CD4-positive, alpha-beta T cell (primary cell): ENCODE measurements at regions not wholly inside any gene's neighbourhood (a gene's known extent, or its start where the extent isn't known, plus 50 kb on each side); places are given as distances from the start of the nearest gene placed in this dataset.

Experiments used
- ATAC-seq: fragments of 200-7000 bp; cut with Tn5 transposase; one replicate; pipeline ENCODE4 v1.10.0; 2022; ENCODE audit warnings: mild to moderate bottlenecking; ENCODE audit not compliant: poor library complexity
- CTCF ChIA-PET: fragments of 350-600 bp; sonication (Branson Sonifier 250); formaldehyde crosslinking; loops from one replicate; lab custom pipeline; 2021; ENCODE audit warnings: antibody characterized with exemption, inconsistent platforms; lab: Charles Lee
- POLR2A ChIA-PET: fragments of 350-600 bp; sonication (Branson Sonifier 250); formaldehyde crosslinking; loops from one replicate; lab custom pipeline; 2021; ENCODE audit warnings: antibody characterized with exemption, inconsistent platforms; lab: Charles Lee
- DNase-seq, 14 experiments: peaks; one replicate each; pipeline ENCODE4 v3.0.0-alpha.2; 2013 to 2020; ENCODE audit warnings: mixed read lengths in 2 of 14
- H3K27ac ChIP-seq, 2 donors: one replicate each; pipeline versions ENCODE4 v1.5.1 to v1.7.0; 2013; ENCODE audit warnings: low read length in 2 of 2, low read depth in 1 of 2, mild to moderate bottlenecking in 1 of 2
- H3K27me3 ChIP-seq, 2 experiments: 1 replicate in 1 of 2; 2 replicates in 1 of 2; pipeline versions ENCODE4 v1.6.1 to v1.7.0; 2013; ENCODE audit warnings: low read length in 2 of 2, control low read depth in 1 of 2, mild to moderate bottlenecking in 1 of 2, moderate library complexity in 1 of 2; ENCODE audit not compliant: insufficient read depth in 2 of 2, control insufficient read depth in 1 of 2
- H3K36me3 ChIP-seq: one replicate; pipeline ENCODE4 v1.6.1; 2013; ENCODE audit warnings: low read length, control low read depth; ENCODE audit not compliant: insufficient read depth
- H3K4me1 ChIP-seq: one replicate; pipeline ENCODE4 v1.6.1; 2013; ENCODE audit warnings: low read length, control low read depth; ENCODE audit not compliant: insufficient read depth
- H3K4me3 ChIP-seq: one replicate; pipeline ENCODE4 v1.5.1; 2013; ENCODE audit warnings: mild to moderate bottlenecking, low read length, moderate library complexity
- H3K9me3 ChIP-seq, 2 experiments: 1 replicate in 1 of 2; 2 replicates in 1 of 2; pipeline versions ENCODE4 v1.6.1 to v1.7.0; 2013; ENCODE audit warnings: low read length in 2 of 2, mild to moderate bottlenecking in 2 of 2, control low read depth in 1 of 2, moderate library complexity in 1 of 2; ENCODE audit not compliant: control insufficient read depth in 1 of 2, insufficient read depth in 1 of 2
- H3K27ac Mint-ChIP-seq: one replicate; pipeline ENCODE4 v1.8.0; 2020; ENCODE audit warnings: mixed read lengths
- H3K27me3 Mint-ChIP-seq: one replicate; pipeline ENCODE4 v1.8.0; 2021; ENCODE audit warnings: mixed read lengths
- H3K36me3 Mint-ChIP-seq: one replicate; pipeline ENCODE4 v1.8.0; 2021; ENCODE audit warnings: low read depth, mixed read lengths
- H3K4me1 Mint-ChIP-seq: one replicate; pipeline ENCODE4 v1.8.0; 2021; ENCODE audit warnings: low read depth, mixed read lengths
- H3K4me3 Mint-ChIP-seq: one replicate; pipeline ENCODE4 v1.8.0; 2020; ENCODE audit warnings: mild to moderate bottlenecking, mixed read lengths
- H3K9me3 Mint-ChIP-seq: one replicate; pipeline ENCODE4 v1.8.0; 2020; ENCODE audit warnings: mixed read lengths
- intact Hi-C, 2 experiments: fragments of 100-400 bp; cut with DNase I in 1 of 2; cut with micrococcal nuclease in 1 of 2; formaldehyde crosslinking; loops; one replicate each; pipeline versions ENCODE4 v1.15.1 to v1.9.0; 2023 to 2025; cut with DNase I, micrococcal nuclease
- TF ChIP-seq, protein P1 (sequence below): fragments of 200-600 bp; IDR thresholded peaks from one replicate; pipeline ENCODE4 v1.8.0; 2022; ENCODE audit warnings: antibody characterized with exemption, mild to moderate bottlenecking

DNA sequence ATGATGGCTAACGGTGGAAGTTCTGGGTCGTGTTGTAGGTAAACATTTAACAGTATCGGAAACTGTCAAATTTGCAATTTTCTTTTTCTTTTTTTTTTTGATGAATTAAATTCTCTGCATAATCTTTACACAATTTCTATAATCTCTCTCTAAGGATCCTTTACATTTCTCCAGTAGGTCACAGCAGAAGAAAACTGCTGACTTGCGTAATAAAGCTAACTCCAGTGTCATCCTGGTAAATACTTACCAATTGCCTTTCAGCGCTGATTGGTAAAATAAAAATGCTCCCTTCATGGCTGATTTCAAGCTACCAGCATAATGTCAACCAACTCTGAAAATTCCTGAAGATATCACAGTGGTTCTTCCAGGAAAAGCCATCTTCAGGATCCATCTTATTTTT is 510.5 kb upstream of the ATXN8OS start:
- Mint-ChIP-seq H3K9me3 (peaks cover 9% of the 10 kb centered on the region), H3K4me1 (no peaks in the 10 kb centered on the region), H3K4me3 (no peak overlapping the region), H3K36me3 (no peaks in the 10 kb centered on the region), H3K27me3 (no peaks in the 10 kb centered on the region), H3K27ac (no peak overlapping the region)
- no peaks in the 10 kb centered on the region for H3K9me3 ChIP-seq
- H3K4me1 ChIP-seq, result no peaks in the 10 kb centered on the region
- intact Hi-C loops, result no loop called here
- DNase-seq (no peak), ATAC-seq (no peak)
- H3K27ac ChIP-seq, result no peak overlapping the region
- TF ChIP-seq, protein P1, sequence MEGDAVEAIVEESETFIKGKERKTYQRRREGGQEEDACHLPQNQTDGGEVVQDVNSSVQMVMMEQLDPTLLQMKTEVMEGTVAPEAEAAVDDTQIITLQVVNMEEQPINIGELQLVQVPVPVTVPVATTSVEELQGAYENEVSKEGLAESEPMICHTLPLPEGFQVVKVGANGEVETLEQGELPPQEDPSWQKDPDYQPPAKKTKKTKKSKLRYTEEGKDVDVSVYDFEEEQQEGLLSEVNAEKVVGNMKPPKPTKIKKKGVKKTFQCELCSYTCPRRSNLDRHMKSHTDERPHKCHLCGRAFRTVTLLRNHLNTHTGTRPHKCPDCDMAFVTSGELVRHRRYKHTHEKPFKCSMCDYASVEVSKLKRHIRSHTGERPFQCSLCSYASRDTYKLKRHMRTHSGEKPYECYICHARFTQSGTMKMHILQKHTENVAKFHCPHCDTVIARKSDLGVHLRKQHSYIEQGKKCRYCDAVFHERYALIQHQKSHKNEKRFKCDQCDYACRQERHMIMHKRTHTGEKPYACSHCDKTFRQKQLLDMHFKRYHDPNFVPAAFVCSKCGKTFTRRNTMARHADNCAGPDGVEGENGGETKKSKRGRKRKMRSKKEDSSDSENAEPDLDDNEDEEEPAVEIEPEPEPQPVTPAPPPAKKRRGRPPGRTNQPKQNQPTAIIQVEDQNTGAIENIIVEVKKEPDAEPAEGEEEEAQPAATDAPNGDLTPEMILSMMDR, result no peak
- no peaks in the 10 kb centered on the region for H3K36me3 ChIP-seq
- POLR2A ChIA-PET, result no interaction called here
- H3K27me3 ChIP-seq, result no peaks in the 10 kb centered on the region
- CTCF ChIA-PET, result no interaction called here
- no peak overlapping the region for H3K4me3 ChIP-seq

DNA sequence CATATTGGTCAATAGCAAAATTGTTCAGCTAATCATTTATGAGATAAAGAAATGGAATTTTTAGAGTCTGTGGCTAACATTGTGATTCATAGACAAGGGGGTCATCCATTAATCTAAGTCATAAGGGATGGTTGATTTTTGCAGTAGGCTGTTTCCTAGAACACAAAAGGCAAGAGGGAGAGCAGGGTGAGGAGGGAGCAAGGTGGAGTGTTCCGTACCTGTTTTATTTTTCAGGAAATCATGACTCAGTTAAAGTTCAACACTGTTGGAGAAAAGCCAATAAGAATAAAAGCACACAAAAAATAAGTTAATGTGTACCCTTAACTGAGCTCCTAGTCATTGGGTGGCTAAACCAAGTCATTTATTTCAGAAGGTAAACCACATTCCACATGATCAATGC is 512.4 kb upstream of the ATXN8OS start:
- no peaks in the 10 kb centered on the region for H3K36me3 Mint-ChIP-seq
- ChIA-PET POLR2A (no interaction called here), CTCF (no interaction called here)
- no peaks in the 10 kb centered on the region for H3K4me1 Mint-ChIP-seq
- ATAC-seq (no peak), DNase-seq (no peak)
- H3K27me3 ChIP-seq, result no peaks in the 10 kb centered on the region
- no peak overlapping the region for H3K4me3 Mint-ChIP-seq
- no peak overlapping the region for H3K4me3 ChIP-seq
- no peak overlapping the region for H3K27ac ChIP-seq
- H3K27ac Mint-ChIP-seq, result no peak overlapping the region
- intact Hi-C loops, result no loop called here
- H3K9me3 ChIP-seq, result peaks cover 0 to 5% of the 10 kb centered on the region in 2 experiments
- H3K27me3 Mint-ChIP-seq, result no peaks in the 10 kb centered on the region
- peaks cover 9% of the 10 kb centered on the region for H3K9me3 Mint-ChIP-seq
- TF ChIP-seq, protein P1, result no peak
- H3K36me3 ChIP-seq, result no peaks in the 10 kb centered on the region
- no peaks in the 10 kb centered on the region for H3K4me1 ChIP-seq

DNA sequence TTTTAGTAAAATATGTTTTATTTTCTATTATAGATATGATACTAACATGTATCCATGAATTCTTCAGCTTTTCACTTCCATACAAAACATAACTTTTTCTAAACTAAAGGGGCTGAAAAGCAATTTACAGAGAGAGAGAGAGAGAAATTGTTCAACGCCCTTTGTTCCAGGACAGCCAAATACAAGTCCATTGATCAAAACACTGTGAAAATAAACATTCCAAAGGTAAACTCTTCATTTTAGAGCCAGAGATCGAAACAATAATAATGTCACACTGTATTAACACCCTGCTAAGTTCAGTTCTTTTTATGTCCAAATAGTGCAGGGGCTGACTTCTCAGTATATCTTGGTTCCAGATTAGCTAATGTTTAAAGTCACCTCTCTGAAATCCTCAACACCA is 516.2 kb upstream of the ATXN8OS start:
- intact Hi-C loops, result no loop called here
- CTCF ChIA-PET, result no interaction called here
- TF ChIP-seq, protein P1, result no peak
- H3K36me3 ChIP-seq, result no peaks in the 10 kb centered on the region
- H3K4me1 ChIP-seq, result no peaks in the 10 kb centered on the region
- H3K9me3 ChIP-seq, result peaks cover 0 to 5% of the 10 kb centered on the region in 2 experiments
- Mint-ChIP-seq H3K27me3 (no peaks in the 10 kb centered on the region), H3K27ac (no peak overlapping the region), H3K4me1 (no peaks in the 10 kb centered on the region), H3K36me3 (no peaks in the 10 kb centered on the region), H3K9me3 (peaks cover 10% of the 10 kb centered on the region), H3K4me3 (no peak overlapping the region)
- DNase-seq, result no peak
- no peak overlapping the region for H3K27ac ChIP-seq
- POLR2A ChIA-PET, result no interaction called here
- H3K4me3 ChIP-seq, result no peak overlapping the region
- no peaks in the 10 kb centered on the region for H3K27me3 ChIP-seq
- ATAC-seq, result no peak
